Trophoblast cell (in vitro differentiated cells and primary cell): ENCODE measurements at regions not wholly inside any gene's neighbourhood (a gene's known extent, or its start where the extent isn't known, plus 50 kb on each side); places are given as distances from the start of the nearest gene placed in this dataset.

Source experiments
- DNase-seq, 2 donors: peaks; one replicate each; pipeline ENCODE4 v3.0.0-alpha.2; 2016
- H2AFZ ChIP-seq: 2 replicates; pipeline ENCODE4 v1.6.1; 2013; ENCODE audit warnings: low read length, moderate library complexity, mild to moderate bottlenecking; ENCODE audit not compliant: insufficient read depth, poor library complexity
- H2AK5ac ChIP-seq: 2 replicates; pipeline ENCODE4 v1.6.1; 2013; ENCODE audit warnings: mild to moderate bottlenecking, low read length
- H2BK120ac ChIP-seq: 2 replicates; pipeline ENCODE4 v1.6.1; 2013; ENCODE audit warnings: low read length, mild to moderate bottlenecking, moderate library complexity; ENCODE audit not compliant: insufficient read depth, poor library complexity
- H2BK12ac ChIP-seq: 2 replicates; pipeline ENCODE4 v1.6.1; 2013; ENCODE audit warnings: mild to moderate bottlenecking, low read length, moderate library complexity
- H2BK5ac ChIP-seq: 2 replicates; pipeline ENCODE4 v1.6.1; 2013; ENCODE audit warnings: low read length, low read depth, moderate library complexity, mild to moderate bottlenecking; ENCODE audit not compliant: poor library complexity
- H3K14ac ChIP-seq: 2 replicates; pipeline ENCODE4 v1.6.1; 2013; ENCODE audit warnings: mild to moderate bottlenecking, low read length
- H3K18ac ChIP-seq: 2 replicates; pipeline ENCODE4 v1.6.1; 2013; ENCODE audit warnings: mild to moderate bottlenecking, low read length
- H3K23ac ChIP-seq: 2 replicates; pipeline ENCODE4 v1.6.1; 2013; ENCODE audit warnings: low read length
- H3K27ac ChIP-seq: 2 replicates; pipeline ENCODE4 v1.5.1; 2013; ENCODE audit warnings: low read depth, mild to moderate bottlenecking, inconsistent platforms, low read length, moderate library complexity
- H3K27me3 ChIP-seq: 2 replicates; pipeline ENCODE4 v1.6.1; 2013; ENCODE audit warnings: inconsistent platforms, mild to moderate bottlenecking, low read length, moderate library complexity; ENCODE audit not compliant: insufficient read depth
- H3K36me3 ChIP-seq, 2 experiments: 1 replicate in 1 of 2; 2 replicates in 1 of 2; pipeline ENCODE4 v1.6.1; 2013; ENCODE audit warnings: low read length in 2 of 2, mild to moderate bottlenecking in 2 of 2, moderate library complexity in 1 of 2; ENCODE audit not compliant: insufficient read depth in 2 of 2, control insufficient read depth in 1 of 2
- H3K4ac ChIP-seq: 2 replicates; pipeline ENCODE4 v1.6.1; 2013; ENCODE audit warnings: low read depth, mild to moderate bottlenecking, low read length, moderate library complexity
- H3K4me1 ChIP-seq, 2 experiments: 1 replicate in 1 of 2; 2 replicates in 1 of 2; pipeline ENCODE4 v1.6.1; 2013; ENCODE audit warnings: low read length in 2 of 2, mild to moderate bottlenecking in 2 of 2, moderate library complexity in 1 of 2; ENCODE audit not compliant: insufficient read depth in 2 of 2, control insufficient read depth in 1 of 2
- H3K4me2 ChIP-seq: 2 replicates; pipeline ENCODE4 v1.6.1; 2013; ENCODE audit warnings: inconsistent platforms, mild to moderate bottlenecking, low read length, moderate library complexity
- H3K4me3 ChIP-seq: 2 replicates; pipeline ENCODE4 v1.5.1; 2013; ENCODE audit warnings: mild to moderate bottlenecking, low read depth, low read length, inconsistent platforms
- H3K79me1 ChIP-seq: one replicate; pipeline ENCODE4 v1.6.1; 2013; ENCODE audit warnings: low read length
- H3K79me2 ChIP-seq: 2 replicates; pipeline ENCODE4 v1.6.1; 2013; ENCODE audit warnings: low read length, mild to moderate bottlenecking; ENCODE audit not compliant: control insufficient read depth, insufficient read depth, poor library complexity
- H3K9ac ChIP-seq: 2 replicates; pipeline ENCODE4 v1.6.1; 2013; ENCODE audit warnings: mild to moderate bottlenecking, low read length
- H3K9me3 ChIP-seq: 2 replicates; pipeline ENCODE4 v1.6.1; 2013; ENCODE audit warnings: low read depth, mild to moderate bottlenecking, control low read depth, inconsistent platforms, low read length; ENCODE audit not compliant: insufficient read depth
- H4K12ac ChIP-seq: 2 replicates; pipeline ENCODE4 v1.6.1; 2013; ENCODE audit warnings: low read depth, mild to moderate bottlenecking, low read length, moderate library complexity
- H4K8ac ChIP-seq: 2 replicates; pipeline ENCODE4 v1.6.1; 2013; ENCODE audit warnings: low read depth, mild to moderate bottlenecking, low read length, moderate library complexity
- H4K91ac ChIP-seq: one replicate; pipeline ENCODE4 v1.6.1; 2013; ENCODE audit warnings: low read depth, mild to moderate bottlenecking, low read length, moderate library complexity
- WGBS: extraction: QIAGEN DNeasy Blood & Tissue Kit; methylation state at CpG from one replicate; pipeline ENCODE4 v1.1.7; 2013; ENCODE audit warnings: missing lambda C conversion rate; ENCODE audit not compliant: insufficient read length, insufficient coverage; ENCODE audit errors: extremely low coverage; 5-methylcytosine and 5-hydroxymethylcytosine counted together

- Histone ChIP-seq H3K9ac (no peak overlapping the region), H3K18ac (no peak overlapping the region), H2AFZ (no peak overlapping the region), H3K4me2 (no peak overlapping the region), H3K4me1 (no peaks in the 10 kb centered on the region), H2BK120ac (no peak overlapping the region), H2BK12ac (no peak overlapping the region), H3K79me1 (no peaks in the 10 kb centered on the region), H3K14ac (no peak overlapping the region), H3K27me3 (no peaks in the 10 kb centered on the region), H4K8ac (no peak overlapping the region), H4K91ac (no peak overlapping the region), H3K4ac (no peak overlapping the region), H3K4me3 (no peak overlapping the region), H3K23ac (no peak overlapping the region), H4K12ac (no peak overlapping the region), H3K79me2 (no peaks in the 10 kb centered on the region), H2AK5ac (no peak overlapping the region), H3K36me3 (no peaks in the 10 kb centered on the region), H3K27ac (no peak overlapping the region), H2BK5ac (no peak overlapping the region), H3K9me3 (peaks cover 2% of the 10 kb centered on the region)
- no CpG with 5 or more reads among the region's 18 CpGs for WGBS
- DNase-seq: no peak
These were observed 479.3 kb upstream of the RUNX1 start for GRCh38 chr21:35528116-35529042.

- Histone ChIP-seq H3K23ac (no peak overlapping the region), H3K4me1 (no peaks in the 10 kb centered on the region), H3K9me3 (peaks cover 2% of the 10 kb centered on the region), H3K27ac (no peak overlapping the region), H2AK5ac (no peak overlapping the region), H3K4me2 (no peak overlapping the region), H2BK120ac (no peak overlapping the region), H3K79me2 (no peaks in the 10 kb centered on the region), H3K79me1 (no peaks in the 10 kb centered on the region), H3K36me3 (no peaks in the 10 kb centered on the region), H3K27me3 (no peaks in the 10 kb centered on the region), H3K18ac (no peak overlapping the region), H3K9ac (no peak overlapping the region), H2BK5ac (no peak overlapping the region), H2AFZ (no peak overlapping the region), H3K4ac (no peak overlapping the region), H3K4me3 (no peak overlapping the region), H3K14ac (no peak overlapping the region), H2BK12ac (no peak overlapping the region), H4K12ac (no peak overlapping the region), H4K91ac (no peak overlapping the region), H4K8ac (no peak overlapping the region)
- DNase-seq: no peak
- no CpG with 5 or more reads among the region's 1 CpG for WGBS
These were observed 478.3 kb upstream of the RUNX1 start for GRCh38 chr21:35527358-35527757.

GRCh38 chr21:35525443-35525842, 476.3 kb upstream of the RUNX1 start:
- Histone ChIP-seq H3K79me1 (no peaks in the 10 kb centered on the region), H3K4me1 (no peaks in the 10 kb centered on the region), H2BK120ac (no peak overlapping the region), H2AK5ac (no peak overlapping the region), H4K8ac (no peak overlapping the region), H2BK5ac (no peak overlapping the region), H3K4me3 (no peak overlapping the region), H3K23ac (no peak overlapping the region), H3K27ac (no peak overlapping the region), H3K14ac (no peak overlapping the region), H3K4me2 (no peak overlapping the region), H3K79me2 (no peaks in the 10 kb centered on the region), H3K27me3 (no peaks in the 10 kb centered on the region), H2AFZ (no peak overlapping the region), H4K12ac (no peak overlapping the region), H3K18ac (no peak overlapping the region), H2BK12ac (no peak overlapping the region), H4K91ac (no peak overlapping the region), H3K36me3 (no peaks in the 10 kb centered on the region), H3K4ac (no peak overlapping the region), H3K9ac (no peak overlapping the region), H3K9me3 (peaks cover 2% of the 10 kb centered on the region)
- no CpG with 5 or more reads among the region's 2 CpGs for WGBS
- no peak for DNase-seq

- Histone ChIP-seq H2BK12ac (no peak overlapping the region), H3K4me1 (no peaks in the 10 kb centered on the region), H2BK5ac (no peak overlapping the region), H3K36me3 (no peaks in the 10 kb centered on the region), H3K27ac (no peak overlapping the region), H3K18ac (no peak overlapping the region), H3K4ac (no peak overlapping the region), H3K4me3 (no peak overlapping the region), H3K79me1 (no peaks in the 10 kb centered on the region), H4K91ac (no peak overlapping the region), H2AK5ac (no peak overlapping the region), H3K14ac (no peak overlapping the region), H3K9me3 (peaks cover 2% of the 10 kb centered on the region), H4K8ac (no peak overlapping the region), H3K79me2 (no peaks in the 10 kb centered on the region), H4K12ac (no peak overlapping the region), H3K9ac (no peak overlapping the region), H2AFZ (no peak overlapping the region), H2BK120ac (no peak overlapping the region), H3K27me3 (no peaks in the 10 kb centered on the region), H3K4me2 (no peak overlapping the region), H3K23ac (no peak overlapping the region)
- DNase-seq: no peak
- WGBS: no CpG with 5 or more reads among the region's 10 CpGs
These were observed 472.9 kb upstream of the RUNX1 start for GRCh38 chr21:35521852-35522505.
